Retina (tissue), 1 donor: ENCODE measurements at regions not wholly inside any gene's neighbourhood (a gene's known extent, or its start where the extent isn't known, plus 50 kb on each side); places are given as distances from the start of the nearest gene placed in this dataset.
"Not testable (repeated sequence)": the region's sequence is repeated elsewhere in the genome, so short reads cannot be mapped to it uniquely, and the experiment has no call there.

Source experiments
- DNase-seq: peaks from one replicate; pipeline ENCODE4 v3.0.0-alpha.2; 2016

DNA sequence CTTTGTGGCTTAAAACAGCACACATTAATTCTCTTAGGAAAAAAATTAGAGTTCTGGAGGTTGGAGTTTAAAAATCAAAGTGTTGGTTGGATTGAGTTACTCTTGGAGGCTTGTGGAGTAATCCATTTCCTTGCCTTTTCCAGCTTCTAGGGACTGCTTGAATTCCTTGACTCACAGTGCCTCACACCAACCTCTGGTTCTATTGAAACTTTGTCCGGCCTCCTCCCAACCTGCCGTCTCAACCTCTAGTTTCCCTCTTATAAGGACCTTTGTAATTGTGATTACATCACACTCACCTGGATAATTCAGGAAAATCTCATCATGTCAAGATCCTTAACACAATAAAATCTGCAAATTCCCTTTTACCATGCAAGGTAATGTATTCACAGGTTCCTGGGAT is 764.2 kb upstream of the CDH18 start:
- DNase-seq = not testable (repeated sequence)

DNA sequence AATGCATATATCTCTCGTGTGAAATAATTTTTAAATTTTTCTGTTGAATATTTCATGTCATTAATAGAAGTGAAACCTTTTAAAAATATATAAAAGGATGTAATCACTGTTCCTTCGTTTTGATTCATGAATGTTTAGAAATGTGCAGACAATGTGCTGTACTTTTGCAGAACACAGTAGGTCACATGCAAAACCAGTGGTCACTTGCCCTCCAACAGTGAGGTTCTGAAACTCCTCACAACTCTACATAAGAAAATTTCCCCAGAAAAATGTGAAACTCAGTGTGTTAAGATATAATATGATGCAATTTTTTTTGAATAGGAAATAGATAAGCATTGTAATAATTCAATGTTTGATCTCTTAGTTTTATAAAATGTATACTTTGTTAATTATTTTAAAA is 747.7 kb upstream of the CDH18 start:
- not testable (repeated sequence) for DNase-seq

DNA sequence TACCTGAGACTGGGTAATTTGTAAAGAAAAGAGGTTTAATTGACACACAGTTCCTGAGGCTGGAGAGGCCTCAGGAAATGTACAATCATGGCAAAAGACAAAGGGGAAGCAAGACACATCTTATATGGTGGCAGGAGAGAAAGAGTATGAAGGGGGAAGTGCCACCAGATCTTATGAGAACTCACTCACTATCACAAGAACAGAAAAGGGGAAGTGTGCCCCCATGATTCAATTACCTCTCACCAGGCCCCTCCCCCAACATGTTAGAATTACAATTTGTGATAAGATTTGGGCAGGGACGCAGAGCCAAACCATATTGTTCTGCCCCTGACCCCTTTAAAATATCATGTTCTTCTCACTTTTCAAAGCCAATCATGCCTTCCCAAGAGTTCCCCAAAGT is 744.2 kb upstream of the CDH18 start:
- not testable (repeated sequence) for DNase-seq

DNA sequence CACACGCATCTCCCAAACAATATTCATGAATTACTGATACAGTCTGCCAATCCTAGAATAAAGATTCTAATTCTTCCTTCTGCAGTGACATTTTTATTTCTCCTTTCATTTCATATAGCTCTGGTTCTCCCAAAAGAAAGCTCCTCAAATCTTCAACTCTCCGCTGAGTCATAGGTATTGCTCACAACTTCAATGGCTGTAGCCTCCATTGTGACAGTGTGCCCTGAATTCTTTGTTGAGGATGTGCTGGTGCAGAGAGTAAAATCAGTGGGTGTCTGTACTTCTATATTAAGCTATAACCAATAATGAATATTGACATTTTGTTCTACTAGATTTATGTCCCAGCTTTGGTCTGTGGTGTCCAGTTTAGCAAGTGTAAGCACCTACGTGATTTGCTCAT is 733.3 kb upstream of the CDH18 start:
- not testable (repeated sequence) for DNase-seq

- DNase-seq = not testable (repeated sequence)
Observed at GRCh38 chr5:20711520-20712155, 723.6 kb upstream of the CDH18 start.

GRCh38 chr5:20707634-20708033 is 719.6 kb upstream of the CDH18 start:
- not testable (repeated sequence) for DNase-seq

DNA sequence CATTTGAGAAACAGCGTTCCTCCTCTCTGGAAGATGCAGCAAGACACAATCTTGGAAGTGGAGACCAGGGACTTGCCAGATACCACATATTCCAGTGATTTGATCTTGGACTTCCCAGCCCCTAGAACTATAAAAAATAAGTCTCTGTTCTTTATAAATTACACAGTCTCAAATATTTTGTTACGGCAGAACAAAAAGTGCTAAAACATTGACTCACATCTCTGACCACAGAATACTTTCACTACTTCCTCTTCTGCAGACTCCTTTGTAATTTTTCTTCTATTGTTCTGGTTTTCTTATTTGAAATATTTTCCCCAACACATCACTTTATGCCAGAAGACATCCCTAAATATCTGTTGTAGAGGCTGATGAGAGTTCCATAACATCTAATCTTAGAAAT is 706.1 kb upstream of the CDH18 start:
- DNase-seq = no peak

DNA sequence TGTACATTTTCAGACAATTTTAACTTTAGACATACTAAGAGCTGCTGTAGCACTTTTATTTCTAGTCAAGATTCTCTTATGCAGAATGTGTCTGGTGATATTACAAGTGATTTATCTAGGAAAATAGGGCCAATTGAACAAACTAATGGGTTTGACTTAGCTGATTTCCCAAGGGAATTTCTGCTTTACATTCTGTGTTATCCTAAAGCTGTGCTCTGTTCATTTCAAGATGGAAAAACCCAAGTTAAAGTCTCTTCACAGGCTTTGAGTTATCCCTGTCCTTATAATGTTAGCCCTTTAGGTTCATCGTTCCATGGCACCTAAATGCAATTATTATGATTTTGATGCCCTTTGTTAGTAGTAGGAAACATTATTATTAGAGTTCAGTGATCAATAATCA is 704.9 kb upstream of the CDH18 start:
- DNase-seq = no peak

- no peak for DNase-seq
Observed at GRCh38 chr5:20683241-20683940, 695.4 kb upstream of the CDH18 start.

- DNase-seq = no peak
Observed at GRCh38 chr5:20680718-20681302, 692.8 kb upstream of the CDH18 start.

DNA sequence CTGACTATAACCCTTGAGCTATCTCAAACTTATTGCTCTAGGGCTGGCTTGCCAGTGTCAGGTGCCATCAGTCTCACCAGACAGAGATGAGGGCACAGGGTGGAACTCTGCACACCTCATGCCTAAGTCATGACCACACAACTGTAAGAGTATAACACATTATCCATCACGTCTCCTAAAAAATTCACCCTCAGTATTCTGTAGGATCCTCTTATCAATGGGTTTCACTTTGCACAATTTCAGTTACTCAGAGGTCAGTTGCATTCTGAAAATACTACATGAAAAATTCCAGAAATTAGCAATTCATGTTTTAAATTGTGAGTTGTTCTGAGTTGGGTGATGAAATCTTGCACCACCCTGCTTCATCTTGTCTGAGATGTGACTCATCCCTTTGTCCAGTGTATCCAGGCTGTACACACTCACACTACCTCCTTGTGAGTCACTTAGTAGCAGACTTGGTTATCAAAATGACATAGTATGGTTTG is 690.9 kb upstream of the CDH18 start:
- no peak for DNase-seq

GRCh38 chr5:20678386-20678785 is 690.4 kb upstream of the CDH18 start:
- DNase-seq = no peak

GRCh38 chr5:20660588-20660987 is 672.6 kb upstream of the CDH18 start:
- DNase-seq = no peak

DNA sequence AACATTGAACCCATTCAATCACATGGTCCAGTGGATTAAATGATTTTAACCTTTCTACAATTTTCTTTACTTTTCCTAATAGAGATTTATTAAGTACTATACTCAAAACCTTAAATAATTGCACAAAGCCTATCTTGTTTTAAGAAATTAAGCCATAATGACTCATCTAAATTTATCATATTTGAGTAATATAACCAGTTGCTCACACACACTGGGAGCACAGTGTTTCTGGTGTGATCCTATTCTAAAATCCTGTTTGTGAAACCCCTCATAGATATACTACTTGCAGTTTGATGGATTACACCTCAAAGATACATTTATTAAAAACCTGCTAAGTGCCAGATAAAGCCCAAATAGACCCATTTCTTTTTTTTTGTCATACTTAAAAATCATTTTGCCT is 668.3 kb upstream of the CDH18 start:
- no peak for DNase-seq

DNA sequence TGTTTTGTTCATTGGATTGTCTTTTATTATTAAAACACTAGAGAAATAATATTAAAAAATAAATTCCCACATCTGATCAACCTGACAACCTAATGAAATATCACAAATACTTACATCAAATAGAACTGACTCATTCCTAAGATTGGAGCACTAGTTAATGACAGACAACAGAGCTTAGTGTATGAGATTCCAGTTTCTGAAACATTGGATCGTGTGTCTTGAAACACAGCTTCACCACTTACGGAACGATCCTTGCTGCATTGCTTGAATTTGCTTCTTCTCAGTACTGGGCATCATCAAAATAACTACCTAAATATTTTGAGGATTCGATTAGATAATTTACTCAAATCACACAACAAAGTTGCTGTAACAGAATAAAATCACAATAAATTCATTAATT is 667.2 kb upstream of the CDH18 start:
- no peak for DNase-seq

- DNase-seq = no peak
Observed at GRCh38 chr5:20654746-20655145, 666.7 kb upstream of the CDH18 start.

DNA sequence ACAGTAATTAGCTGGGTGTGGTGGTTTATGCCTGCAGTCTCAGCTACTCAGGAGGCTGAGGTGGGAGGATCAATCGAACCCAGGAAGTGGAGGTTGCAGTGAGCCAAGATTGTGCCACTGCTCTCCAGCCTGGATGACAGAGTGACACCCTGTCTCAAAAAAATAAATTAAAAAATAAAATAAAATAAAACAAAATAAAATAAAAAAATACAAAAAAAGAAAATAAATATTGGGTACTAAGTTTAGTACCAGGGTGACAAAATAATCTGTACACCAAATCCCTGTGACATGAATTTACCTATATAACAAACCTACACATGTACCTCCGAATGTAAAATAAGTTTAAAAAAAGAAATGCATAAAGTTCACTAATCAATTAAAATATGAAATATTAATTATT is 666.0 kb upstream of the CDH18 start:
- DNase-seq = no peak

DNA sequence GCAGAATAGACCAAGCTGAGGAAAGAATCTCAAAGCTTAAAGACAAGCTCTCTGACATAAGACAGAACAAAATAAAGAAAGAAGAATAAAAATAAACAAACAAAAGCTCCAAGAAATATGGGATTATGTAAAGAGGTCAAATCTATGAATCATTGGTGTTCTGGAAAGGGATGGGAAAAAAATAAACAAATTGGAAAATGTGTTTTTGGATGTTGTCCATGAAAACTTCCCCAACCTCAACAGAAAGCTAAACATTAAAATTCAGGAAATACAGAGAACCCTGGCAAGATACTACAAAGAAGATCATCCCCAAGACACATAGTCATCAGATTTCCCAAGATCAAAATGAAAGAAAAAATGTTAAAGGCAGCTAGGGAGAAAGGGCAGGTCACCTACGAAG is 662.0 kb upstream of the CDH18 start:
- DNase-seq = no peak

DNA sequence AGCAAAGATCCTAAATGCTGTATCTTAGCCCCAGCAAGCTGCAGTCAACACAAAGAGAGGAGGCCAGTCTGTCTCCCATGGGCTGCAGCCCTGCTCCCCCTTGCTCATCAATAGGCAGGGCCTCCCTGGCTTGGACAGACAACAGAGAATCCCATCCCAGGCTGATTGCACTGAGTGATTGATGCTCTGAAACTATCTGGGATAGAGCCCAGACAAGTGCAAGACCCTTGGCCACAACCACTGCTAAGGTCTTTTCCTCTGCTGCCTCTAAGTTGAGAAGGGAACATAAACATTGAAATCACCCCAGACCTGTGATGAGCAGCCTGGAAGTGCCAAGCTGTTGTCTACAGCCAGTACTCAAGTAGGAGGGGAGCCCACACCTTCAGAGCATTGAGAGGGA is 661.0 kb upstream of the CDH18 start:
- no peak for DNase-seq

- DNase-seq = no peak
Observed at GRCh38 chr5:20636686-20637085, 648.7 kb upstream of the CDH18 start.

- no peak for DNase-seq
Observed at GRCh38 chr5:20619591-20619990, 631.6 kb upstream of the CDH18 start.

GRCh38 chr5:20618340-20618739 is 630.3 kb upstream of the CDH18 start:
- DNase-seq = no peak

DNA sequence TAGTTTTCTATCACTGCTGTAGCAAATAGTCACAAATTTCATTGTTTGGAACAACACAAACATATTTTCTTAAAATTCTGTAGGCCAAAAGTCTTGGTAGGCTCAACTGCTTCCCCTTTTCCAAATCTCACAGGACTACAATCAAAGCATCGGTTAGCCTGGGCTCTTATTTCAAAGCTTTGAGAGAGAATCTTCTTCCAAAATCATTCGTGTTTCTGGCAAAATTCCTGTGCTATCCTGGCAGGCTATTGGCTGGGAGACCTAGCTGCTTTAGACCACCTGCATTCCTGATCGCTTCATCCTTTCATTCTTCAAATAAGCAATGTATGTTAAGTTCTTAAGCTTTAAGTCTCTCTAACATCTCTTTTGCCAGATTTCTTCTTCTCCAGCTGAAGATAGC is 629.8 kb upstream of the CDH18 start:
- DNase-seq = no peak

- no peak for DNase-seq
Observed at GRCh38 chr5:20615888-20616563, 628.0 kb upstream of the CDH18 start.
